ENCODE measurements at regions not wholly inside any gene's neighbourhood (a gene's known extent, or its start where the extent isn't known, plus 50 kb on each side); places are given as distances from the start of the nearest gene placed in this dataset.

- DNase-seq, result no peak
Measured at GRCh38 chr15:70420948-70421482, 323.3 kb upstream of the TLE3 start.

GRCh38 chr15:70420086-70420947, 322.6 kb upstream of the TLE3 start:
- no peak for DNase-seq

GRCh38 chr15:70418943-70419342, 321.2 kb upstream of the TLE3 start:
- DNase-seq, result no peak

- no peak for DNase-seq
Measured at GRCh38 chr15:70417535-70417934, 319.8 kb upstream of the TLE3 start.

GRCh38 chr15:70416829-70417228, 319.1 kb upstream of the TLE3 start:
- no peak for DNase-seq

GRCh38 chr15:70415398-70415797, 317.7 kb upstream of the TLE3 start:
- DNase-seq, result no peak

GRCh38 chr15:70414626-70415025, 316.9 kb upstream of the TLE3 start:
- DNase-seq, result no peak

GRCh38 chr15:70412794-70413193, 315.1 kb upstream of the TLE3 start:
- DNase-seq, result no peak

GRCh38 chr15:70411143-70411863, 313.6 kb upstream of the TLE3 start:
- DNase-seq, result no peak

- DNase-seq, result no peak
Measured at GRCh38 chr15:70410371-70410985, 312.8 kb upstream of the TLE3 start.

GRCh38 chr15:70409388-70409787, 311.7 kb upstream of the TLE3 start:
- DNase-seq, result no peak

GRCh38 chr15:70407955-70408354, 310.2 kb upstream of the TLE3 start:
- DNase-seq, result no peak

GRCh38 chr15:70407336-70407670, 309.6 kb upstream of the TLE3 start:
- DNase-seq, result no peak

- no peak for DNase-seq
Measured at GRCh38 chr15:70406617-70407335, 309.1 kb upstream of the TLE3 start.

- no peak for DNase-seq
Measured at GRCh38 chr15:70401709-70402108, 304.0 kb upstream of the TLE3 start.

GRCh38 chr15:70400766-70401541, 303.2 kb upstream of the TLE3 start:
- no peak for DNase-seq

GRCh38 chr15:70399204-70399603, 301.5 kb upstream of the TLE3 start:
- no peak for DNase-seq

GRCh38 chr15:70398694-70399093, 301.0 kb upstream of the TLE3 start:
- DNase-seq, result no peak

GRCh38 chr15:70396807-70397206, 299.1 kb upstream of the TLE3 start:
- DNase-seq, result no peak

- DNase-seq, result no peak
Measured at GRCh38 chr15:70395164-70395563, 297.4 kb upstream of the TLE3 start.

- DNase-seq, result no peak
Measured at GRCh38 chr15:70390723-70391122, 293.0 kb upstream of the TLE3 start.

- no peak for DNase-seq
Measured at GRCh38 chr15:70387993-70388392, 290.3 kb upstream of the TLE3 start.

All from C1 segment of cervical spinal cord (tissue), 14 donors.